HG02870 (cell line): ENCODE measurements at regions not wholly inside any gene's neighbourhood (a gene's known extent, or its start where the extent isn't known, plus 50 kb on each side); places are given as distances from the start of the nearest gene placed in this dataset.
"Not testable (repeated sequence)": the region's sequence is repeated elsewhere in the genome, so short reads cannot be mapped to it uniquely, and the experiment has no call there.

ENCODE experiments used
- ATAC-seq: cut with Tn5 transposase; IDR thresholded peaks from one replicate; pipeline ENCODE4 v1.9.1; 2021; ENCODE audit warnings: mild to moderate bottlenecking, moderate library complexity; ENCODE audit not compliant: unreplicated experiment

DNA sequence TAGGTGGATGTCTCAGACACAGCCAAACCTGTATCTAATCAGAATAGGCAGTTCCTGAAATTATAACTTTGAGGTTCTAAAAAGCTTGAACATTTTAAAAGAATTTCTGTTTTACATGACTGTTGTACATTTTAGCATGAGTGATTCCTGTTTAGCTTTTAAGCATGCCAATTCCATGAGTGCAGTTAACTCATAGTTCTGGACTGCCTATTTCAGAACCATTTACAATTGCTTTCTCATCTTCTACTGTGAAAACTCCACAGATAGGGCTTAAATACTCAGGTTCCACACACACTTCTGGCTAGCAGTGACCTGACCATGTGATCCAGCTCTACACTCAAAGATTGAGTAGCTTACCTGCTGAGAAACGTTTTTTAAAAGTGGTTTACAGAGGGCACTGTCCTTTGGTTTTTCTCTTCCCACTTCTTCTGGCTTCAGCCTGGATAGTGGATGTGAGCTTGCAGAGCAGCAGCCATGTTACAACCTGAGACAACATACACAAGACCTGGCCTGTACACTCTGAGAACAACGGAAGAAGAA lies 280.8 kb downstream of the ANKRD50 start:
- no peak for ATAC-seq

GRCh38 chr4:124432500-124432899 lies 280.0 kb downstream of the ANKRD50 start:
- no peak for ATAC-seq

DNA sequence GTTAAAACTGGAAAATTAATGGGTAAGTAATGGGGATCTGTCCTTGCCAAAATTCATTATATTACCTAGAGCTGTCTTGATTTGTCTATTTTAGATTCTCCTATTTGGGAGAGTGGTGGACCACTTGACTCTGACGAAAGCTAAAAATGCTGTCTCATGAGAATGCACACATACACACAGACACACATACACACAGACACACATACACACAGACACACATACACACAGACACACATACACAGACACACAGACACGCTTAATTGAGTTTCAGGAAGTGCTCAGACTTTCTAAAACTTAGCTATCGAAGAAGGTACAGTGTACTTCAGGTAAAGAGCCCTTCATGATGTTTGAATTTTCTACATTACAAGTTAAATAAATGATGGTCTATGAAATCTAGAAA lies 279.5 kb downstream of the ANKRD50 start:
- no peak for ATAC-seq

DNA sequence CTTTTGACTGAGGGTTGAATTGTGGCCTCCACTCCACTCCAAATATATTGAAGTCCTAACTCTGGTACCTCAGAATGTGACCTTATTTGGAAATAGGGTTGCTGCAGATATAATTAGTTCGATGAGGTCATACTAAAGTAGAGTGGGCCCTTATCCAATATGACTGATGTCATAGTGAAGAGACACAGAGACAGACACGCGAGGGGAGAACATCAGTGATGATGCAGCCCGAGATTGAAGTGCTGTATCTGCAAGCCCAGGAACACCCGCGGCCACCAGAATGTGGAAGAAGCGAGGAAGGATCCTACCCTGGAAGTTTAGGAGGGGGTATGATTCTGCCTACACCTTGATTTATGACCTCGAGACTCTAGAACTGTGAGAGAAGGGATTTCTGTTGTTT lies 279.0 kb downstream of the ANKRD50 start:
- no peak for ATAC-seq

DNA sequence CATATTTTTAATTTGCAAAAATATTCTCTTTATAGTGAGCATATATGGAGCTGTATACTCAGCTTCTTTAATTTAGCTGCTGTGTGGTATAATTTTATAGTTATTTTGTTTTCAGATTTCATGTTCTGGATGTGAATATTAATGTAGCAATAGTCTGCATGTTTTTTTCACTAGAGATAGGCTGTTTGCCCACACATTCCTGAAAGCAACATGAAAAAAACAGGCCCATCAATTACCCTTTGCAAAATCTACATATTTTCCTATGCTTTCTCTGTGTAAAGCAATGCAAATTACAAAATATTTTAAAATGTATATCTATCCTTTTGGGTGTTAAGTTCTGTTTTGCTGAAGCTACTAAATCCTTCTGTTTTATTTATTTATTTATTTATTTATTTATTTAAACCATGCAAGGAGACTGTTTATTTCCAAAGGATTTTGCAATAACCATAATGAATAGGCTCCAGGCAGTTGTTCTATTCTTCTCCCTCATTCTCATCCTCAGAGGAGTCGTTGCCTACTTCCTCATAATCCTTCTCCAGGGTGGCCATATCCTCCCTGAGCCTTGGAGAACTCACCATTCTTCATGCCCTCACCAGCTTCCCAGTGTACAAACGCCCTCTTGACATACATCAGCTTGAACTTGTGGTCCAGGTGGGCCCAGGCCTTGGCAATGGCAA lies 277.1 kb downstream of the ANKRD50 start:
- no peak for ATAC-seq

GRCh38 chr4:124437853-124438495 lies 274.6 kb downstream of the ANKRD50 start:
- ATAC-seq, result no peak

DNA sequence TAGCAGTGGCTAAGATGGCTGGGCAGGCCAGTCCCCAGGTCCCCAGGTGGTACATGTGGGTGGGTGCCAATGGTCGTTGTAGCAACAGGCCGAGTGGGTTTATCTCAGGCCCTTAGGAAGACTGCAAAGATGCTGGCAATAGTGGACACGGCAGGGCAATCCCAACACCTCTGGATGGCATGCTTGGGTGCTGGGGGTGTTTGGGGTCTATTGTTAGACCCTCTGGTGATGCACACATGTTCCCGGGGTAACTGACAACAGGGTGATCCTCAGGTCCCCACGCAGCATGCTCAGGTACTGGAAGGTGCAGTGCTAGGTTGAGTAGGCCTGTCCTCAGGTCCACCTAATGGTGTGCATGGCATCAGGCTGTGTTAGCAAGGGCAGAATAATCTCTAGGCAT lies 267.5 kb downstream of the ANKRD50 start:
- no peak for ATAC-seq

GRCh38 chr4:124449881-124450280 lies 262.7 kb downstream of the ANKRD50 start:
- no peak for ATAC-seq

DNA sequence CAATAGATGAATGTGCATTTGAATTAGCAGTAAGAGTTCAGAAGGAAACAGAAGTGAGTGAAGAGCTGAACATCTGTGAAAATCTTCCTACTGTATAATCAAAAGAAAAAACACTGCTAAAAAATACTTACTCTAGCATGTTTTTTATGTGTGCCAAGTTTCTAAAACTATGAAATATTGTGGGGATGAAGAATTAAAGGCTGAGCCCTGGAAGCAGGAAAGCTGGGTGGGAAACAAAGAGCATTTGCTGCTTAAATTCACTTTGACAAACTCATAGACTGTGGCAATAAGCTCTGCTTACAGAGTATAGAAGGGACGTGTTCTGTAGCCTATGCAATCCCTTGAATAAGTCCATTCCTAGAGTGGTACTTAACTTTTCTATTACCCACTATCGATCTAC lies 261.7 kb downstream of the ANKRD50 start:
- no peak for ATAC-seq

DNA sequence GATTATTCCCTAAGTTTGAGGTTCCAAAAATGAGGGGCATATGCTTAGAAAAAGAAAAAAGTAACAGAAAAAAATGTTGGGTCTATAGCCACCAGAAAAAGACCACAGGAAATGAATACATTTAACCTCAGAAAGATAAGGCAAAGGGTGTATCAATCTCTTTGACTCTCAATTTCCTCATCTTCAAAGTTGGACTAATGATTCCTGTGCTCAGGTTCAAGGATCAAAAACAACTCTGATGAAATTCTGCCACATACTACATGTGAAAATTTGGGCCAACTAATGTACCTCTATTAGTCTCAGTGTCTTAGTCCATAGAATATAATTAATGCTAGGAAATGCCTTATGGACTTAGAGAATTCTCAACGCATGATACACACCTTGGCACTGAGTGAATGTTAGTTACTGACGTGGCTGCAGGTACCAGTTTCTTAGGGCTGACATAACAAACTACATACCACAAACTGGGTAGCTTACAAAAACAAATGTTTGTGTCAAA lies 257.7 kb downstream of the ANKRD50 start:
- ATAC-seq, result no peak

- ATAC-seq, result no peak
Observed at GRCh38 chr4:124455671-124456070, 256.9 kb downstream of the ANKRD50 start.

GRCh38 chr4:124459196-124459940 lies 253.2 kb downstream of the ANKRD50 start:
- ATAC-seq, result no peak

GRCh38 chr4:124459941-124460310 lies 252.6 kb downstream of the ANKRD50 start:
- no peak for ATAC-seq

GRCh38 chr4:124461592-124461991 lies 250.9 kb downstream of the ANKRD50 start:
- not testable (repeated sequence) for ATAC-seq

DNA sequence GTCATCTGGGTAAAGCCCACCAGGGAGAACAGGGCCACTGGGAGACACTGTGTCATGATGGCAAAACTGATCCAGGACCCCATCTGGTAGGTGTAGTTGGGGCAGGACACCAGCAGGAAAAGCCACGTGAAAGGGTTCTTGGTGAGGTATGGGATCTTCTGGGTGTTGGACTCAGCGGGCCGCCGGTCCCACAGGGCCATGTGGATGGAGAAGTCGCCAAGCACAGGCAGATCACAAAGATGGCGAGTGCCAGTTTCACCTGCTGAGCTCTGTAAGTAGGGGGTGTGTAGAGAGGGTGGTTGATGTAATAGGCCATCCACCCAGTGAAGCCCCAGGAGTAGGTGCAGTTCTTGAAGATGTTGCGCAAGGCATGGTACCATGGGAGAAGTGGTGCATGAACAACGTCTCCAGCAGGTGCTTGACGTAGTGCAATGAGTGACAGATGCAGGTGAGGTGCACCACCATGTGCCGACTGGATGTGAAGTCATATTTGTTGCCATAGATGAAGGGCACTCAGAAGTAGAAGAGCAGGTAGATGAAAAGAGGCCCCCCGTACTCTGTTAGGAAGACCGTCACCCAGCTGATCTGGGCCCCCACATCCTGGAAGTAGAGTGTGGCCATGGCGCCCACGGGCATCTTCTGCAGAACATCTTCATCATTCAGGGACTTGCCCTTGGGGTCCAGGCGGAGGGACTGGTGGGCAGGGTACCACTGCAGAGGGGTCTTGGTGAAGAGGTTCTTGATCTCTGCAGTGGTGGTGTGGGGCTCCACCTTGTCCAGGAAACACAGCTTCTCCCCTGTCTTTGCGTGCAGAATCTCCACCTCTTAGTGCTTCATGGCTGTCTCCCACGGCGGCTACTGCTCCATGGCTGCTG lies 249.3 kb downstream of the ANKRD50 start:
- ATAC-seq, result no peak

- no peak for ATAC-seq
Observed at GRCh38 chr4:124464836-124465235, 247.7 kb downstream of the ANKRD50 start.

DNA sequence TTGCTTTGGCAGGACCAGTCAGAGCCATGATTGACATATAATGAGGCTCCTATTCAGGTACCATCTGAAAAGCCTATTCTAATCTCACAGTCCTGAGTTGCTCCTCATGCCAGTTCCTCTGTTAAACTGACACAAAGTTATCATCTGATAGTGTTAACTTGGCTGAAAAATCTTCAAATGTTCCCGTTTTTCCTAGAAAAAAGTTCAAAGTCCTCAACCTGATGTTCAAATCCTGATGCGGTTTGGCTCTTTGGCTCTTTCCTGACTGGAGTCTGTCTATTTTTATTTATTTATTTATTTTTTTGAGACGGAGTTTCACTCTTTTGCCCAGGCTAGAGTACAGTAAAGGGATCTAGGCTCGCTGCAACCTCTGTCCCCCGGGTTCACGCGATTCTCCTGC lies 244.2 kb downstream of the ANKRD50 start:
- ATAC-seq, result no peak

DNA sequence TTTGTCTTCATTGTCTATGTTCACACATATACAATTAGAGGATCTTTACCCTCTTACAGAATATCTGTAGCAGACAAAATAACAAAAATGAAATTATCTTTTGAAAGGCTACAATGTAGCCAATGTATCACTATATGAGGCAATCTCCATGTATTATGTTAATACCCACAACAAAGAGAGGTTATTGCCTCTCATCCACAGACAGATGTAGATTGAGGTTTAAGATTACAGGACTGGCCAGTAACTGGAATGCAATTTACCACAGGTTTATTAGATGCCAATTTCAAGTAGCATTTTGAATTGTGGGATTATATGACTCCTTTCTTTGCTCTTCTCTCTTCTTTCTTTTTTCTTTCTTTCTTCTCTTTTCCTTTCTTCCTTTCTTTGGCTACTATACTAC lies 242.6 kb downstream of the ANKRD50 start:
- no peak for ATAC-seq

DNA sequence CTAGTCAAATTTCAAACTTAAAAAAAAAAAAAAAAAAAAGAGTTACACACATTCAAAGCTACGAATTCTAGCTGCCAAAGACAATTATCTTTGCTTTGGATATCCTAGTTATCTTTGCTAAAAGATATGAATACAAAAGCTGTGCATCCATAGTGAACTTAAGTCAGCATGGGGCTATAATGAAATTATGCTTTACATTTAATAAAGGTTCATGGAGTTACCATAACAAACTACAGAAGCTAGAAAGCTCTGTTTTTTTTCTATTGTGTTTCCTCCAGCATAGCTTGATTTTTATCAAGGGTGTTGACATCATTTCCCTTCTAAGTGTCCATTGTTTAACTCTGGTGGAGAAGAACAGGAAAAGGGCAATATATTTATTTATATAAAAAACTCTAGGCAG lies 234.1 kb downstream of the ANKRD50 start:
- no peak for ATAC-seq

DNA sequence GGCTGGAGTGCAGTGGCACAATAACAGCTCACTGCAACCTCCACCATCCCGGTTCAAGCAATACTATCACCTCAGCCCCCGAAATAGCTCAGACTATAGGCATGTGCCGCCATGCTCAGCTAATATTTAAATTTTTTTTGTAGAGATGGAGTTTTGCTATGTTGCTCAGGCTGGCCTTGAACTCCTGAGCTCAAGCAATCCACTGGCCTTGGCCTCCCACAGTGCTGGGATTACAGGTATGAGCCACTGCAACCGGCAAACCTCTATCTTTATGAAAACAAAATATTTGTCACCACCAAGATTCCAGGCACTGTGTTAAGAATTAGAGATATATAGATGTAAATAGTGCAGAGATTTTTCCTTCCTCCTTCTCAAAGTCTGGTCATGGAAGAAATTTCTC lies 232.5 kb downstream of the ANKRD50 start:
- ATAC-seq, result no peak

DNA sequence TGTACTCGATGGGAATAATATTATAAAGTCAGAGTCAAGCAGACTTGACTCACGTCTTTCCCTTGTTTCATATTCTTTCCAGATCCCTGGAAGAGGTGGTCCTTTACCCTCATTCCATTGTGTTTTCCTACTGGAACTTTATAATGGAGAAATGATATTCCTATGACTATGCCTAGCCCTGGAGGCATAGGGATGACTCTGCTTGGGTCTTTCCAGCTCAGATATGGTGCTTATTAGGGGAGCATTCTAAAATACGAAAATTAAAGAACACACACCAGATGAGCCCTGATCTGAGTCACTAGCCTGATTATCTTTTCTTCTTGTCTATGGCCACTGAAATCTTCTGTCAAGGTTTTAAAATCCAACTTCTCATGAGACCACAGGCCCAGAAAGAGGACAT lies 231.4 kb downstream of the ANKRD50 start:
- no peak for ATAC-seq
